ENCODE measurements at regions not wholly inside any gene's neighbourhood (a gene's known extent, or its start where the extent isn't known, plus 50 kb on each side); places are given as distances from the start of the nearest gene placed in this dataset.
A peak's percentile ranks its signal among the peaks of the same experiment; 100 is the strongest.
"Not testable (repeated sequence)": the region's sequence is repeated elsewhere in the genome, so short reads cannot be mapped to it uniquely, and the experiment has no call there.

DNA sequence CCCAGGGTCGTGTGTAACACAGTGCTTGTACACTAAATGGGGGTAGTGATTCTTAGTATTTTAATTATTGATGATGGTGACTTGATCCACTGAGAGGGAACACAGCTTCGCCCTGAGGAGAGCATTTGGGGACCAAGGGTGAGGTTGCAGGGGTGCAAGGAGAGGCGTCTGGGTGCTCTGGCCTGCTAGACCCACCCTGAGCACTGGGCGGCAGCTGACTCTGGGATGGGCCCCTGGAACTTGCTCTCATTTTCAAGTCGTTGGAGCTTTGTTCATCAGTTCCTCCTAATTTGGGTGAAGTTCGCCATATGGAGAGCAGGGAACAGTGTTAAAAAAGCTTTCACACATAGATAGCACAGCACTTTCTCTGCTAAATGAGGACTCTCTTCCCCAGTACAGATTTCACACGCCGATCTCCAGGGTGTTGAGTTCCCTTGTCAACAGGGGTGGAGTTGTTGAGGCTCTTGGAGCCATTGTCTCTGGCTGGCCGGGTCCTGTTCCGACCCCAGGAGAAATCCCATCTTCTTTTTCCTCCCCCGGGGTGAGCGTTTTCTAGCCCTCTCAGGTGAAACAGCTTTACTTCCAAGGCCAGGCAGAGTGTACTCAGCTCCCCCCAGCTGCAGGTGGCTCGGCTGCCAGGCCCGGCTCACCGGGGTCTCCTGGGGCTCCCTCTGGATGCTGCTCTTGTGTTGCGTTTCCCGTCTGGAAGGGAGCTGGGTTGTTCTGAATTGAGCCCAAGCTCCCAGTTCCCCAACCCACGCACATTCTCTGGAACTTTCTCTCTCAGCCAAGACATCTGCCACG is 367.4 kb downstream of the RPS6KC1 start:
- Mint-ChIP-seq H3K27ac (no peak overlapping the region), H3K4me3 (no peak overlapping the region), H3K27me3 (peaks cover 7% of the 10 kb centered on the region), H3K36me3 (ENCODE audit: low read depth) (no peaks in the 10 kb centered on the region), H3K4me1 (no peaks in the 10 kb centered on the region), H3K9me3 (no peaks in the 10 kb centered on the region)
- no peak for ATAC-seq (replicated peaks)

DNA sequence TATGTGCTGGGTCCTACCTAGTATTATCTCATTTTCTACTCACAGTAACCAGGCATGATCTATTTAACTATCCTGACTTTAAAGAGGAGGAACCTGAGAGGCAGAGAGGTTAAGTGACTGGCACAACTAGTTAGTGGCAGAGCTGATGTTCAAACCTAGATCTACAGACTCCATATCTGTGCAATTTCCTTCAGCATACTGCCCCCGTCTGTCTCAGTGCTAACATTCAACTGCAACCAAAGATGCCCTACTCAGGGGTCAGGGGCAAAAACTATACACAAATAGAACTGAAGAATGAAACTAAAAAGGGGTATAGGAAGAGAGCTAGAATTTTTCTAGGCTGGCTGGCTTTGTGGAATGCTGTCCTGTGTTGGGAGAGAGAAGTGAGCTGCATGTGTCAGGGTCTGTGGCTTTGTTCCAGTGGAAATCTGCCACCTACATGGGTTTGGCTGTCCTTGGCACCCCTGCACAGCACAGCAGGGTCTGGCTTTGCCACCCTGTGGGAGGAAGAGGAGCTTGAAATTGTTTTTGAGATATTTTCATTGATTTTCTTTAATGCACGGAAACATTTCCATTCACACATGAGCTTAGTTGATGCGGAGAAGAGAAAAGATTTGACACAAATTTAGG is 368.5 kb downstream of the RPS6KC1 start:
- ATAC-seq (replicated peaks), result no peak
- Mint-ChIP-seq H3K4me1 (no peaks in the 10 kb centered on the region), H3K27ac (no peak overlapping the region), H3K9me3 (no peaks in the 10 kb centered on the region), H3K27me3 (peaks cover 7% of the 10 kb centered on the region), H3K4me3 (no peak overlapping the region), H3K36me3 (ENCODE audit: low read depth) (no peaks in the 10 kb centered on the region)

DNA sequence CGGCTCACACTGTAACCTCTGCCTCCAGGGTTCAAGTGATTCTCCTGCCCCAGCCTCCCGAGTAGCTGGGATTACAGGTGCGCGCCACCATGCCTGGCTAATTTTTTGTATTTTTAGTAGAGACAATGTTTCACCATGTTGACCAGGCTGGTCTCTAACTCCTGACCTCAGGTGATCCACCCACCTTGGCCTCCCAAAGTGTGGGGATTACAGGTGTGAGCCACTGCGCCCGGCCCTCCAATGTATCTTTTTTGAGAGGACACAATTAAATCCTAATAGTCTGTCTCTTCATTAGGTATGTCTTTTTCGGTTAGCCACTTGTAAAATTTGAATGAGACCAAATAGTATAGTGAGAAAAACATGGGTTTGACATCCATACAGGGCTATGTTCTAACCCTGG is 370.1 kb downstream of the RPS6KC1 start:
- not testable (repeated sequence) for H3K36me3 Mint-ChIP-seq (ENCODE audit: low read depth); H3K27ac Mint-ChIP-seq; H3K9me3 Mint-ChIP-seq; H3K27me3 Mint-ChIP-seq; H3K4me3 Mint-ChIP-seq; H3K4me1 Mint-ChIP-seq; ATAC-seq (replicated peaks)

DNA sequence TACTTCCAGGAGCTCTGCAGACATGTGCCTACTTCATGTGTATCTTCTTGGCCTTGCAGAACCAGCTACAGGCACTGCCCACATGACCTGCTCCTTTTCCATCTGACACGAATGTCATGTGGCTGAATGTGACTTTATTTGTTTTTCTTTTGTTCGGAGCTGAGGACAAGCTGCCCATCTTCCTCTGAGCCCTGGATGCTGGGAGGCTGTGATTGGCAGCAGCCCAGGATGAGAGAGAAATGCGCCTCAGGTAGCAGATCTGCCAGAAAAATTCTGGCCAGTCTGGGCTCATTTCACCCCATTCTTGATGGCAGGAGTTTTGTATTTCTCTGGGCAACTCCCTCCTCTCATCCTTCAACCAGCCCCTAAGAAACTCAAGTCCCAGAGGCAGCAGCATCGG is 372.0 kb downstream of the RPS6KC1 start:
- H3K27me3 Mint-ChIP-seq, result peaks cover 5% of the 10 kb centered on the region
- H3K27ac Mint-ChIP-seq, result no peak overlapping the region
- H3K9me3 Mint-ChIP-seq, result no peaks in the 10 kb centered on the region
- no peak for ATAC-seq (replicated peaks)
- H3K4me3 Mint-ChIP-seq, result no peak overlapping the region
- no peaks in the 10 kb centered on the region for H3K36me3 Mint-ChIP-seq (ENCODE audit: low read depth)
- no peaks in the 10 kb centered on the region for H3K4me1 Mint-ChIP-seq

DNA sequence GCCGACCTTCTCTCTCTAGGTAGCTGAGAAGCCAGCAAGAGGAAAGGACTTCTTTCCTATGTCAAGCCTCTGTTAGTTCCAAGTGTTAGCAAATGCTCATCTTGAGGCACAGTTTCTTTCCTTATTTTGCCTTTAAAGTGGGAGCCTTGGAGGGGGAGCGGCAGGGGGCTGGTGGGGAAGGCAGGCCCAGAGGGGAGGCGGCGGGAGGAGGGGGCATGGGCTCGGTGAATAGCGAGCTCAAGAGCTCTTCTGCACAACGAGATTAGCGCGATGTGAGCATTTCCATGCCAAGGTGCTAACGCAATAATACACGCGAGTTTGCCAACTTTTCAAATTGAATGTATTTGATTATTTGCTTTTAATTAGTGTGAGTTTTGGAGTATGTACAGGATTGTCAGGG is 372.6 kb downstream of the RPS6KC1 start:
- Mint-ChIP-seq H3K27ac (no peak overlapping the region), H3K27me3 (peaks cover 4% of the 10 kb centered on the region), H3K4me1 (no peaks in the 10 kb centered on the region), H3K4me3 (no peak overlapping the region), H3K36me3 (ENCODE audit: low read depth) (no peaks in the 10 kb centered on the region), H3K9me3 (no peaks in the 10 kb centered on the region)
- ATAC-seq (replicated peaks), result no peak

DNA sequence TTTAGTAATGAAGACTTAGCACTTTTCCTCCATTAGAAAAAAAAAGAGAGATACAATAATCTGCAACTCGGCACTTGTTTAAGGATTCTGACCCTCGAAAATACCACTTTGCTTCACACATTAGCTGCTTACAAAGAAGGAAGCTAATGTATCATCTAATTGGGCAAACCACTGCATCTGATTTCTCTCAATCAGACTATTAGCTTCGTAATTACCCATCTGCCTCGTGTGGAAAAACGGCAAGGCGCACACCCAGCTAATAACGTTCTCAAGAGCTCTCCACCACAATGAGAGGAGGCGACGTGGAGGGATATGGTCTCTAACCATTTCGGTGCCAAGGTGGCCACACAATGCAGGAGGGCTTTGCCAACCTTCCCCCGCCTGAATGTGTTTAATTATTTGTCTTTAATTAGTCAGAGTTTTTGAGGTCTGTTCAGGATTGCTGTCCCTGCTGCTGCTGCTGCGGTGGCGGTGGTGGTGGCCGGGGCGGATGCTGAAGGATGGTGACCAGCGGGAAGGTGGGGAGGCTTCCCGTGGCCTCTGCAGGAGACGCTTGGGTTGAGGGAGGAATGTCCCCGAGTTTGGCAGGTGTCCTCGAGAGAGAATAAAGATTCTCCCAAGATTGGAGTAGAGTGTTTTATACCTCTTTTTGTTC is 374.5 kb downstream of the RPS6KC1 start:
- no peaks in the 10 kb centered on the region for H3K9me3 Mint-ChIP-seq
- ATAC-seq (replicated peaks), result no peak
- peaks cover 4% of the 10 kb centered on the region for H3K27me3 Mint-ChIP-seq
- H3K4me1 Mint-ChIP-seq, result no peaks in the 10 kb centered on the region
- no peak overlapping the region for H3K27ac Mint-ChIP-seq
- no peak overlapping the region for H3K4me3 Mint-ChIP-seq
- H3K36me3 Mint-ChIP-seq (ENCODE audit: low read depth), result no peaks in the 10 kb centered on the region

DNA sequence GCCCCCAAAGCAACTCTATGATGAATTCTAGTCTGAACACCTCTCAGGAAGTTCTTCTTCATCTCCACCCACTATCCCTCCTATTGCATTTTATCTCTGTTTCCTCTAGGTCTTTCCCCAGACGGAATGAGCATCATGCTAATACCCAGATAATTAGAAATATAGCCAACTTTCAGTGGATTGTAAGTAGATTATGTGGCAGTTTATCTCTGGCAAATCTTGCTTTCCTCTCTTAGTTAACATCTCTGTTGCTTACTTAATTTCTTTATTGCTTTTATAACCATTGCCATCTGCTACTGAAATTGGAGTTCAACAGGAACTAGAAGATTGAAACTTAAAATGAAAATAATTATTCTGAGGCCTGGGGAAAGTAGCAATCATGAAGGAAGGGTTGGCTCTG is 378.6 kb downstream of the RPS6KC1 start:
- H3K27me3 Mint-ChIP-seq, result no peaks in the 10 kb centered on the region
- H3K4me3 Mint-ChIP-seq, result no peak overlapping the region
- H3K4me1 Mint-ChIP-seq, result no peaks in the 10 kb centered on the region
- no peak overlapping the region for H3K27ac Mint-ChIP-seq
- no peak for ATAC-seq (replicated peaks)
- no peaks in the 10 kb centered on the region for H3K9me3 Mint-ChIP-seq
- no peaks in the 10 kb centered on the region for H3K36me3 Mint-ChIP-seq (ENCODE audit: low read depth)

DNA sequence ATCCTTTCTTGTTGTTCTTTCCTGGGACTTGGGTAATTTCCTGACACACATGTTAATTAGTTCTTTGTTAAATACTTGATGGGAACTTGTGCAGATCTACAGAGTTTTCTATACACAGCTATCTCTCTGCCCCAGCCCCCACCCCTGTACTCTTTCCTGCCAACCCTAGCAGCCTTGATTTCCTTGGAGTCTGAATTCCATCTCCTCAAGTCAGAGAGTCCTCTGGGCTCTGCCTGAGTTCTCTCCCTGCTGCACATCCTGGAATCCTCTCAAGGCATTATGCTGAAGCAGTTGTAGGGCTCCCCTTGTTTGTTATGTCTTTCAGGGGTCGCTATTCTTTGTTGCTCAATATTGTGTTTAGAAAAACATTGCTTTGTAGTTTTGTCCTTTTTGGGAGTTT is 384.7 kb downstream of the RPS6KC1 start:
- ATAC-seq (replicated peaks), result no peak
- Mint-ChIP-seq H3K9me3 (no peaks in the 10 kb centered on the region), H3K36me3 (ENCODE audit: low read depth) (no peaks in the 10 kb centered on the region), H3K4me3 (no peak overlapping the region), H3K27ac (no peak overlapping the region), H3K27me3 (peaks cover 18% of the 10 kb centered on the region), H3K4me1 (no peaks in the 10 kb centered on the region)

DNA sequence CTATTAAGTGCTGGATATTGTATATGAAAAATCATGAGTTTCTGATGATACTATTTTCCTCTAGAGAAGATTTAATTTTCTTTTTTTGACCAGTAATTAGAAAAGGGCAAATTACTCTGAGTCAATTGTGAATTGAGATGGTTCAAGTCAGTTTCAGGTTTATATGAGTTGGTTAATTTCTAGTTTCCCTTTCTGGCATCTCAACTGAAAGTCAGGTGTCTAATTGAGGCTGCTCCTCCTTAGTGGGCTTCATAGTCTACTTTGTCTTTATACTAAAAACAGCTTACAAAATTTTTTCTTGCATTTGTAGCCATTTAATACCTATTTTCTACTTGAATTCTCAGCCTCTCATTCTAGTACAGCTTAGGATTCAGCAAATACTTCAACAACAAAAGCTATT is 387.3 kb downstream of the RPS6KC1 start:
- Mint-ChIP-seq H3K36me3 (ENCODE audit: low read depth) (no peaks in the 10 kb centered on the region), H3K9me3 (no peaks in the 10 kb centered on the region), H3K27ac (no peak overlapping the region), H3K4me1 (no peaks in the 10 kb centered on the region), H3K4me3 (no peak overlapping the region), H3K27me3 (peaks cover 26% of the 10 kb centered on the region)
- ATAC-seq (replicated peaks), result no peak

DNA sequence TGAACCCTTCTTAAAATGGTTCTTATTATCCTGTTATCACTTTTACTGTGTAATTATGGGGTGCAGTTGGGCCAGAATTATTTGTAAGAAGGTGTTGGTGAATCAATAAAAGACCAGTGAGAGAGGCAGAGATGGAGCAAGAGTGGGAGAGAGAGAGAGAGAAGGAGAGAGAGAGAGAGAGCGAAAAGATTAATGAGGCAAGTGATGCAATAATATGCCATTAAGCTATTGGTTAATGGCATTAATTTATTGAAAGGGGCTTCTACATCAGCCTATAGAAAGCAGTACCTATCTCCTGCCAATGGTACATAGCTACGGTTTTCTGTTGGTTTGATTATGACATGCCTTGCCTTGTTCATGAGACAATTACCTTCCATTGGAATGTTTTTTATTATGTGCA is 388.7 kb downstream of the RPS6KC1 start:
- Mint-ChIP-seq H3K4me3 (no peak overlapping the region), H3K27ac (no peak overlapping the region), H3K27me3 (peaks cover 28% of the 10 kb centered on the region), H3K36me3 (ENCODE audit: low read depth) (no peaks in the 10 kb centered on the region), H3K4me1 (no peaks in the 10 kb centered on the region), H3K9me3 (no peaks in the 10 kb centered on the region)
- ATAC-seq (replicated peaks), result no peak

DNA sequence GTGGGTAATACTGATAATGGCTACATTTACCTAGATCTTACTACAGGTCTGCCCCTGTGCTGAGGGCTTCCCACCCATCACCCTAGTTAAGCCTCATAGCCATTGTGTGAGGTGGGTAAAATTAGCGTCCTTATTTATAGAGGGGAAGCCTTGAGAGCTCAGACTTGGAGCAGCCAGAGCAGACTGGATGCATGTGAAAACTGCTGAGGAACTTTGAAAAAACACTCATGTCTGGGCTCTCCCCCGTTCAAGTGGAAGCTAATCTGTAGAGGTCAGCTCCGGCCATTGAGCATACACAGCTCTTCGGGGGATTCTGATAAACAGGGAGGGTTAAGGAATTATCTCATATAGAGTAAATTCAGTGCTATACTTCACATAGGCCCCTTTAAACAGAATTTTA is 389.7 kb downstream of the RPS6KC1 start:
- peaks cover 29% of the 10 kb centered on the region for H3K27me3 Mint-ChIP-seq
- H3K9me3 Mint-ChIP-seq, result no peaks in the 10 kb centered on the region
- H3K27ac Mint-ChIP-seq, result no peak overlapping the region
- H3K4me1 Mint-ChIP-seq, result no peaks in the 10 kb centered on the region
- no peaks in the 10 kb centered on the region for H3K36me3 Mint-ChIP-seq (ENCODE audit: low read depth)
- no peak overlapping the region for H3K4me3 Mint-ChIP-seq
- ATAC-seq (replicated peaks), result no peak

DNA sequence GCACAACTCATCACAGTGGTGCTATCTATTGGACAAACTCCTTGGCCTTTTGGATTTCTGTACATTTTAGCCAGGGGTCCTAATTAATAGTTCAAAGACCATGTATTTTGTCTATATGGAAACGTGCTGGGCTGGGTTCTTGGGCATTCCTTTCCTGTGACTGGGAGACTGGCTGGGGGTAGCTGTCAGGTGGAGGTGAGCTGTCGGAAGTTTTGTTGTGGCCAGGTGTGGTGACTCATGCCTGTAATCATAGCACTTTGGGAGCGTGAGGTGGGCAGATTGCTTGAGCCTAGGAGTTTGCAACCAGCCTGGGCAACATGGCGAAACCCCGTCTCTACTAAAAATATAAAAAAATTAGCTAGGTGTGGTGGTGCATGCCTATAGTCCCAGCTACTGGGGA is 392.4 kb downstream of the RPS6KC1 start:
- Mint-ChIP-seq H3K27me3 (peaks cover 25% of the 10 kb centered on the region), H3K4me1 (no peaks in the 10 kb centered on the region), H3K27ac (no peak overlapping the region), H3K4me3 (no peak overlapping the region), H3K36me3 (ENCODE audit: low read depth) (no peaks in the 10 kb centered on the region), H3K9me3 (no peaks in the 10 kb centered on the region)
- ATAC-seq (replicated peaks), result no peak

DNA sequence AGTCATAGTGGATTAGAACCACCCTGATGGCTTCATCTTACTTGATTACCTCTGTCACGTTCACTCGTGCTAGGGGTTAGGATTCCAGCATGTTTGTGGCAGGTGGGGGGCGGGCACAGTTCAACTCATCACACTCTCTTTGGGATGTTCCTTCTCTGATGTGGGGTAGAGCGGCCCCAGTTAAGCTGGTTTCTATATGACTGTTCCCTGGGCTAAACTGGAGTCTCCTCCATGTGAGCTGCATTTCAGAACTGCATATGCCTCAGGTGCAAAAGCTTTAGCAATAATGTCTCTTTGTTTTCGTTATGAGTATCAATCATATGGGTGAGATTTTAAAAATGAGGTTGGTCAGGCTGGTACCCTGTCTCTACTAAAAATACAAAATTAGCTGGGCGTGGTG is 393.2 kb downstream of the RPS6KC1 start:
- Mint-ChIP-seq H3K9me3 (no peaks in the 10 kb centered on the region), H3K36me3 (ENCODE audit: low read depth) (no peaks in the 10 kb centered on the region), H3K4me1 (no peaks in the 10 kb centered on the region), H3K4me3 (no peak overlapping the region), H3K27me3 (peaks cover 22% of the 10 kb centered on the region), H3K27ac (no peak overlapping the region)
- ATAC-seq (replicated peaks), result peak; percentile 11

DNA sequence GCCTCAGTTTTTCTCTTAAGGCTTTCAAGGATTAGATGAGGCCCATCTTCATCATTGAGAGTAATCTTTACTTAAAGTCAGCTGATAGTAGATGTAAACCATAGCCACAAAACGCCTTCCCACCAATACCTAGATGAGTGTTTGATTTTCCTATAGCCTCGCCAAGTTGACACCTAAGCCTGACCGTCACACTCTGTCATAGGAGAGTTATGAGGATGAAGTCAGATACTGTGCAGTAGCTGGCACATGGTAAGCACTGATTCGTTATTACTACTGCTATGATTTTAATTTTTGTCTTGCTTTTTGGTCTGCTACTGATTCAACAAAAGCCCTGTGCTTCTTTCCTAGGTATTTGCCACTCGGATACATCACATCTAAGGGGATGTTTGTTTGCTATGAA is 395.5 kb downstream of the RPS6KC1 start:
- no peak overlapping the region for H3K4me3 Mint-ChIP-seq
- H3K9me3 Mint-ChIP-seq, result no peaks in the 10 kb centered on the region
- no peak overlapping the region for H3K27ac Mint-ChIP-seq
- no peaks in the 10 kb centered on the region for H3K4me1 Mint-ChIP-seq
- H3K36me3 Mint-ChIP-seq (ENCODE audit: low read depth), result no peaks in the 10 kb centered on the region
- H3K27me3 Mint-ChIP-seq, result peaks cover 13% of the 10 kb centered on the region
- no peak for ATAC-seq (replicated peaks)

DNA sequence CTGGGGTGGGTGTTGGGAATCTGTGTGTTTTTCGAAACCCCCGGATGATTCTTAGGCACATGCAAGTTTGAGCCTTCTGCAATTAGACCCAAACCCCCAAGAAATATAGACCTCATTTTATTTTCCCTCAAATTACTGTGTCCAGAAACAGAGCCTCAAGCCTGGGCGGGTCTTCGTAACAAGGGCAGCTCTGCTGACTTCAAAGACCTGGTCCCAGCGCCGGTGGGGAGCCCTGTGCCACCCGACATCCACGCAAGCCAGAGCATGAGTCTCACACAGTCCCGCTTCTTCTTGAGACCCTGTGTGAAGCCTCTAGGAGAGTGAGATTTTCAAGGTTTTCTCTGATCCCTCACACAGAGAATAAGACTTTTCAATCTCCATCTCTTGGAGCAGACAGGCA is 397.3 kb downstream of the RPS6KC1 start:
- no peak for ATAC-seq (replicated peaks)
- Mint-ChIP-seq H3K27ac (no peak overlapping the region), H3K4me3 (no peak overlapping the region), H3K9me3 (no peaks in the 10 kb centered on the region), H3K36me3 (ENCODE audit: low read depth) (no peaks in the 10 kb centered on the region), H3K27me3 (peaks cover 9% of the 10 kb centered on the region), H3K4me1 (no peaks in the 10 kb centered on the region)

All from activated T-helper 17 cell treated with anti-CD3 and anti-CD28 coated beads, Interleukin-2, amount 50 U/mL, for 72 hours (primary cell).